SU-DHL-6 (cell line): ENCODE measurements at regions not wholly inside any gene's neighbourhood (a gene's known extent, or its start where the extent isn't known, plus 50 kb on each side); places are given as distances from the start of the nearest gene placed in this dataset.

ENCODE experiments used
- CTCF ChIP-seq: fragments of 200-600 bp; sonication (generic); IDR thresholded peaks from one replicate; pipeline ENCODE4 v1.5.1; 2017; ENCODE audit warnings: antibody characterized with exemption, mild to moderate bottlenecking, low read length, moderate library complexity; ENCODE audit not compliant: insufficient read depth, poor library complexity, severe bottlenecking
- EZH2phosphoT487 ChIP-seq: fragments of 200-600 bp; sonication (generic), shearing (Covaris generic); conservative IDR thresholded peaks from 2 replicates; pipeline ENCODE4 v1.6.1; 2018; ENCODE audit warnings: mild to moderate bottlenecking, antibody characterized with exemption, low read length, moderate library complexity, mixed read lengths

- TF ChIP-seq CTCF, result no peak
- no peak for TF ChIP-seq EZH2phosphoT487
These were observed 79.3 kb upstream of the RGS2 start for GRCh38 chr1:192729500-192729899.
